ENCODE measurements at regions not wholly inside any gene's neighbourhood (a gene's known extent, or its start where the extent isn't known, plus 50 kb on each side); places are given as distances from the start of the nearest gene placed in this dataset.

- Histone ChIP-seq H3K4me1 (ENCODE audit: control insufficient read depth in 1 of 2, insufficient read depth in 1 of 2, low read depth in 1 of 2, low read length in 1 of 2) (no peaks in the 10 kb centered on the region), H3K27me3 (no peaks in the 10 kb centered on the region), H3K36me3 (no peaks in the 10 kb centered on the region), H3K27ac (no peak overlapping the region), H3K4me3 (ENCODE audit: low read depth in 1 of 2, low read length in 1 of 2) (no peak overlapping the region), H3K9me3 (no peaks in the 10 kb centered on the region)
- TF ChIP-seq CTCF (IDR thresholded peaks at IDR 0.05) = no peak
Observed at GRCh38 chr4:187714957-187715356, 280.6 kb upstream of the ZFP42 start.

- Histone ChIP-seq H3K9me3 (no peaks in the 10 kb centered on the region), H3K4me3 (ENCODE audit: low read depth in 1 of 2, low read length in 1 of 2) (no peak overlapping the region), H3K4me1 (ENCODE audit: control insufficient read depth in 1 of 2, insufficient read depth in 1 of 2, low read depth in 1 of 2, low read length in 1 of 2) (no peaks in the 10 kb centered on the region), H3K27ac (no peak overlapping the region), H3K36me3 (no peaks in the 10 kb centered on the region), H3K27me3 (no peaks in the 10 kb centered on the region)
- no peak for TF ChIP-seq CTCF (IDR thresholded peaks at IDR 0.05)
Observed at GRCh38 chr4:187715466-187715865, 280.1 kb upstream of the ZFP42 start.

- no peaks in the 10 kb centered on the region for H3K36me3 ChIP-seq
- no peak for TF ChIP-seq CTCF (IDR thresholded peaks at IDR 0.05)
- no peaks in the 10 kb centered on the region for H3K9me3 ChIP-seq
- H3K4me1 ChIP-seq (ENCODE audit: control insufficient read depth in 1 of 2, insufficient read depth in 1 of 2, low read depth in 1 of 2, low read length in 1 of 2) = no peaks in the 10 kb centered on the region
- no peak overlapping the region for H3K27ac ChIP-seq
- no peak overlapping the region for H3K4me3 ChIP-seq (ENCODE audit: low read depth in 1 of 2, low read length in 1 of 2)
- H3K27me3 ChIP-seq = no peaks in the 10 kb centered on the region
Observed at GRCh38 chr4:187724456-187724855, 271.1 kb upstream of the ZFP42 start.

GRCh38 chr4:187726485-187726884, 269.1 kb upstream of the ZFP42 start:
- no peaks in the 10 kb centered on the region for H3K36me3 ChIP-seq
- H3K4me1 ChIP-seq (ENCODE audit: control insufficient read depth in 1 of 2, insufficient read depth in 1 of 2, low read depth in 1 of 2, low read length in 1 of 2) = no peaks in the 10 kb centered on the region
- TF ChIP-seq CTCF (IDR thresholded peaks at IDR 0.05) = no peak
- H3K9me3 ChIP-seq = no peaks in the 10 kb centered on the region
- H3K27ac ChIP-seq = no peak overlapping the region
- no peak overlapping the region for H3K4me3 ChIP-seq (ENCODE audit: low read depth in 1 of 2, low read length in 1 of 2)
- no peaks in the 10 kb centered on the region for H3K27me3 ChIP-seq

GRCh38 chr4:187732524-187732923, 263.0 kb upstream of the ZFP42 start:
- no peak for TF ChIP-seq CTCF (IDR thresholded peaks at IDR 0.05)
- Histone ChIP-seq H3K9me3 (no peaks in the 10 kb centered on the region), H3K27me3 (no peaks in the 10 kb centered on the region), H3K4me1 (ENCODE audit: control insufficient read depth in 1 of 2, insufficient read depth in 1 of 2, low read depth in 1 of 2, low read length in 1 of 2) (no peaks in the 10 kb centered on the region), H3K27ac (no peak overlapping the region), H3K4me3 (ENCODE audit: low read depth in 1 of 2, low read length in 1 of 2) (no peak overlapping the region), H3K36me3 (no peaks in the 10 kb centered on the region)

- no peaks in the 10 kb centered on the region for H3K36me3 ChIP-seq
Observed at GRCh38 chr4:187739771-187740170, 255.8 kb upstream of the ZFP42 start.

More at GRCh38 chr4:187739771-187740170, 255.8 kb upstream of the ZFP42 start:
- Histone ChIP-seq H3K27ac (no peak overlapping the region), H3K27me3 (no peaks in the 10 kb centered on the region), H3K9me3 (no peaks in the 10 kb centered on the region), H3K4me1 (ENCODE audit: control insufficient read depth in 1 of 2, insufficient read depth in 1 of 2, low read depth in 1 of 2, low read length in 1 of 2) (no peaks in the 10 kb centered on the region), H3K4me3 (ENCODE audit: low read depth in 1 of 2, low read length in 1 of 2) (no peak overlapping the region)
- TF ChIP-seq CTCF (IDR thresholded peaks at IDR 0.05) = no peak

All from neutrophil (primary cell).